Gastrocnemius medialis (tissue), 4 donors: ENCODE measurements at regions not wholly inside any gene's neighbourhood (a gene's known extent, or its start where the extent isn't known, plus 50 kb on each side); places are given as distances from the start of the nearest gene placed in this dataset.
A peak's percentile ranks its signal among the peaks of the same experiment; 100 is the strongest.
"Not testable (repeated sequence)": the region's sequence is repeated elsewhere in the genome, so short reads cannot be mapped to it uniquely, and the experiment has no call there.

Experiments
- ATAC-seq, 2 donors: fragments of 150-250 bp; one replicate each; pipeline ENCODE4 v1.9.1; 2016
- DNase-seq, 2 donors: peaks; one replicate each; pipeline ENCODE4 v3.0.0-alpha.2; 2019
- H3K27ac ChIP-seq, 4 donors: fragments of 200-600 bp; sonication (generic); 1 replicate in 1 of 4; 2 replicates in 3 of 4; pipeline ENCODE4 v1.5.1; 2016 to 2018; ENCODE audit warnings: mild to moderate bottlenecking in 2 of 4, moderate library complexity in 1 of 4
- H3K27me3 ChIP-seq, 3 donors: fragments of 200-600 bp; sonication (generic) in 2 of 3; 1 replicate in 1 of 3; 2 replicates in 2 of 3; pipeline versions ENCODE4 v1.5.1 to v1.6.0; 2016 to 2019; ENCODE audit warnings: mild to moderate bottlenecking in 1 of 3, moderate library complexity in 1 of 3
- H3K36me3 ChIP-seq, 2 donors: fragments of 200-600 bp; sonication (generic) in 1 of 2; one replicate each; pipeline ENCODE4 v1.5.1; 2017 to 2018
- H3K4me1 ChIP-seq, 2 donors: fragments of 200-600 bp; sonication (generic) in 1 of 2; one replicate each; pipeline ENCODE4 v1.5.1; 2016 to 2017; ENCODE audit warnings: mild to moderate bottlenecking in 2 of 2
- H3K4me3 ChIP-seq, 4 donors: fragments of 200-600 bp; sonication (generic) in 3 of 4; 1 replicate in 1 of 4; 2 replicates in 3 of 4; pipeline ENCODE4 v1.5.1; 2016 to 2019; ENCODE audit warnings: mild to moderate bottlenecking in 2 of 4
- H3K9me3 ChIP-seq, 3 donors: fragments of 200-600 bp; sonication (generic) in 2 of 3; 1 replicate in 1 of 3; 2 replicates in 2 of 3; pipeline ENCODE4 v1.5.1; 2016 to 2019
- CTCF ChIP-seq, 5 experiments: fragments of 450-650 bp in 3 of 5; fragments of 200-600 bp in 2 of 5; sonication (generic) in 2 of 5; IDR thresholded peaks in 4 of 5; conservative IDR thresholded peaks in 1 of 5; 1 replicate in 4 of 5; 2 replicates in 1 of 5; pipeline ENCODE4 v1.5.1; 2016 to 2019; ENCODE audit warnings: antibody characterized with exemption in 5 of 5, mild to moderate bottlenecking in 3 of 5, moderate library complexity in 3 of 5
- POLR2A ChIP-seq, 2 donors: fragments of 450-650 bp; IDR thresholded peaks; one replicate each; pipeline ENCODE4 v1.6.1; 2017; ENCODE audit warnings: antibody characterized with exemption in 2 of 2, mild to moderate bottlenecking in 2 of 2, moderate library complexity in 2 of 2
- in situ Hi-C, 4 donors: fragments of 200-750 bp; cut with MboI; loops; one replicate each; pipeline versions ENCODE4 v1.15.0 to v1.8.0; 2017; ENCODE audit warnings: low sequenced_read_pairs in 4 of 4
- intact Hi-C: fragments of 100-400 bp; cut with DNase I; formaldehyde crosslinking; loops from one replicate; pipeline ENCODE4 v1.15.1; 2023; ENCODE audit warnings: low total_unique reads

GRCh38 chr15:84130098-84130831, 105.3 kb upstream of the GOLGA6L4 start:
- intact Hi-C loops, H3K27me3 ChIP-seq, DNase-seq, H3K4me1 ChIP-seq, H3K4me3 ChIP-seq, H3K27ac ChIP-seq, H3K9me3 ChIP-seq, H3K36me3 ChIP-seq, in situ Hi-C loops: not testable (repeated sequence)
- peak in 1 of 2 donors; percentile 39 for ATAC-seq

DNA sequence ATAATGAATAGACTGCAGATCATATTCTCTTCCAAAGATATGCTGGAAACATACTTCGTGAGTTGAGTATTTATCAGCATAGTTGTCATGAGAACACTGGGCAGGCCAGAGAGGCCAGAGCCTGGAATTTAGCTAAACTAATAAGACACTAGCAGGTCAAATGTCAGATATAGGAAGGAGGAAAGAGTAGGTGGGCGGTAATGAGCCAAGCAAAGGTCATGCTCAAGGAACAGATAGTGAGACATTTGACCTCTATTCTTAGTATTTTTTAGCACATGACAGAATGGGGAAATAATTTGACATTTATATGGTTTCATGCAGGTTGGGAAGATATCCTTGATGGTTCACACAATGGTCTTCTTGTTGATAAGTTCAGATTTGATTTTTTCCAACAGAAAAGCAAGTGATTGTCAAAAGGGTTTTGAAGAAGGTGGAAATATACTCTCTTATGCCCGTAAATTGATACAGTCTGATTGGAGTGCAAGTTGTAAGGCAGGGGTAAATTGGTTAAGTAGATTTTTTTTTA, 99.6 kb upstream of the GOLGA6L4 start:
- DNase-seq, H3K27ac ChIP-seq, H3K4me1 ChIP-seq, intact Hi-C loops, ATAC-seq, H3K36me3 ChIP-seq, H3K27me3 ChIP-seq, H3K4me3 ChIP-seq, in situ Hi-C loops, H3K9me3 ChIP-seq: not testable (repeated sequence)

DNA sequence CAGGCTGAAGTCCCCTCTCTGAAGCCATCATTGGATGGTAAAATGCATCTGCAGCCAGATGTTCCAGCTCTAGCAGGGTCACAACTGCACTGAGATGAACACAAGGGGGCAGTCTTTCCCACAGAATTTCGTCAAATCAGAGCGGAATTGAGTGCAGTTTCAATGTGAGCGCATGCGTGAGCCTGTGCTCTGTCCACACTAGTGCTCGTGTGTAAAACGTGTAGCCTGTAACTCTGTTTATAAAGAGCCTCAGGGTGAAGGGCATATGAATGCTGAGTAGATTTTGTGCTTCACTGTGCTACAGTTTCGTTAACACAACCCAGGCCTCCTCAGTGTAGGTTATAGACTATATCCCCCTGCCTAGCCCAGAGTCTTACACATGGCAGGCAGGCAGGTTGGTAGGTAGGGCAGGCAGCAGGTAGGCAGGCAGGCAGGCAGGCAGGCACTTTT, 92.7 kb upstream of the GOLGA6L4 start:
- Histone ChIP-seq H3K36me3 (no peaks in the 10 kb centered on the region), H3K27ac (no peak overlapping the region), H3K4me1 (peaks cover 0 to 11% of the 10 kb centered on the region in 2 donors), H3K27me3 (no peaks in the 10 kb centered on the region), H3K9me3 (no peaks in the 10 kb centered on the region), H3K4me3 (no peak overlapping the region)
- ATAC-seq (peak; percentile 90 to 98), DNase-seq (peak; percentile 52 to 63)
- in situ Hi-C loops = no loop called here
- no peak for TF ChIP-seq POLR2A (IDR thresholded peaks at IDR 0.05)
- peak; percentile 61 to 80 (median 73) for TF ChIP-seq CTCF (IDR thresholded peaks at IDR 0.05 in 4 of 5, conservative IDR thresholded peaks at IDR 0.05 in 1 of 5)
- intact Hi-C loops = no loop called here

- no peak for DNase-seq
- intact Hi-C loops (no loop called here), in situ Hi-C loops (no loop called here)
- Histone ChIP-seq H3K36me3 (no peaks in the 10 kb centered on the region), H3K9me3 (no peaks in the 10 kb centered on the region), H3K27me3 (no peaks in the 10 kb centered on the region), H3K4me3 (no peak overlapping the region), H3K4me1 (peaks cover 0 to 11% of the 10 kb centered on the region in 2 donors), H3K27ac (no peak overlapping the region)
- ATAC-seq = no peak
- TF ChIP-seq CTCF (IDR thresholded peaks at IDR 0.05 in 4 of 5, conservative IDR thresholded peaks at IDR 0.05 in 1 of 5) = no peak
- TF ChIP-seq POLR2A (IDR thresholded peaks at IDR 0.05) = no peak
Observed at GRCh38 chr15:84143753-84144314, 91.7 kb upstream of the GOLGA6L4 start.

- DNase-seq = peak; percentile 16 to 42
- in situ Hi-C loops = not testable (repeated sequence)
Observed at GRCh38 chr15:84144946-84145345, 90.6 kb upstream of the GOLGA6L4 start.

DNA sequence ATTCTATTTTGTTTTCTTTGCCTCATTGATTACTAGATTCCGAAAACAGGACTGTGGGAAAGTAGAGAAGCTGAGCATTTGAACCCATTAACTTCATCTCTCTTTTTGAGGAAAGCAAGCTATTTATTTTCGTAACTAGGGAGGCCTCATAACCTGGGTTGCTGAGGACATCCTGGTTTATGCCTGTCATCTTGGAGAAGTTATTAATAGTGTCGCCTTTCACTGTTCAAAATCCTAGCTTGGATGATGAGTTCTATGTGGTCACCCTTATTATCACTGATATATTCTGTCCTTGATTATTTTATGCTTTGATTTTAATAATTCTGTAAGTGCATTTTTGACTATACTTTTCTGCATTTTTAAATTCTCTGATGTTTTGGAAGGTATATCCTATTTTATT, 89.3 kb upstream of the GOLGA6L4 start:
- ATAC-seq, intact Hi-C loops, H3K27ac ChIP-seq: not testable (repeated sequence)

More at GRCh38 chr15:84144946-84145345, 90.6 kb upstream of the GOLGA6L4 start:
- TF ChIP-seq POLR2A (IDR thresholded peaks at IDR 0.05) = peak in 1 of 2 donors; percentile 11
- Histone ChIP-seq H3K27ac (peak overlapping the region; percentile 12 to 66 (median 52)), H3K4me1 (peaks cover 0 to 11% of the 10 kb centered on the region in 2 donors)
- H3K36me3 ChIP-seq, H3K4me3 ChIP-seq, intact Hi-C loops, H3K9me3 ChIP-seq, H3K27me3 ChIP-seq: not testable (repeated sequence)
- peak; percentile 39 to 81 for ATAC-seq

DNA sequence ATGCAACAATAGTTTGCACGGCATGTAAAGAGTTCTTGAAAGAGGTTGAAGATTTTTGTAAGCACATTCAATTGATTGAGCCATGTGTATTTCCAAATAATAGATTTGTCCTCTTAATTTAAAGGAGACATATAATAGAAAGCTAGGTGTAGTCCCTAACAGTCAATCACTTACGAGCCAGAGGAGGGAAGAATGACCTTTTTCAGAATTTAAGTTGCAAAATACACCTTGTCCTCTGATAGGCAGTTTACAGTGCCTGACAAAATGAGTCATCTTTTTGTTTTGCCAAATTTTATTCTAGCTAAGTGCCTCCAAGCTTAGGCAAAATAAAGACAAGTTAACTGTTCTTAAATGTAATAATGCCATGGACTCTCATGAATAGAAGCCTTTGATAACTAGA, 88.3 kb upstream of the GOLGA6L4 start:
- peak in 1 of 2 donors; percentile 59 for ATAC-seq
- H3K27me3 ChIP-seq, H3K9me3 ChIP-seq, in situ Hi-C loops, H3K36me3 ChIP-seq, H3K4me3 ChIP-seq, intact Hi-C loops, DNase-seq, H3K27ac ChIP-seq: not testable (repeated sequence)
- H3K4me1 ChIP-seq = peaks cover 0 to 11% of the 10 kb centered on the region in 2 donors

More for the DNA sequence above, 89.3 kb upstream of the GOLGA6L4 start:
- H3K27me3 ChIP-seq, H3K9me3 ChIP-seq, H3K4me3 ChIP-seq, H3K36me3 ChIP-seq, in situ Hi-C loops, DNase-seq: not testable (repeated sequence)
- H3K4me1 ChIP-seq = peaks cover 0 to 11% of the 10 kb centered on the region in 2 donors
